ENCODE measurements at regions not wholly inside any gene's neighbourhood (a gene's known extent, or its start where the extent isn't known, plus 50 kb on each side); places are given as distances from the start of the nearest gene placed in this dataset.

GRCh38 chr22:22825213-22825593, 62.4 kb upstream of the IGLL5 start:
- DNase-seq = no peak

GRCh38 chr22:22827187-22827939, 60.3 kb upstream of the IGLL5 start:
- DNase-seq = no peak

GRCh38 chr22:22830193-22830592, 57.4 kb upstream of the IGLL5 start:
- no peak for DNase-seq

GRCh38 chr22:22830957-22831688, 56.5 kb upstream of the IGLL5 start:
- DNase-seq = no peak

GRCh38 chr22:22833059-22833458, 54.6 kb upstream of the IGLL5 start:
- DNase-seq = no peak

GRCh38 chr22:22833488-22833887, 54.1 kb upstream of the IGLL5 start:
- no peak for DNase-seq

- no peak for DNase-seq
Measured at GRCh38 chr22:22834204-22834603, 53.4 kb upstream of the IGLL5 start.

GRCh38 chr22:22834783-22835182, 52.8 kb upstream of the IGLL5 start:
- no peak for DNase-seq

GRCh38 chr22:22835242-22835641, 52.4 kb upstream of the IGLL5 start:
- DNase-seq = no peak

- no peak for DNase-seq
Measured at GRCh38 chr22:22835771-22836291, 51.8 kb upstream of the IGLL5 start.

- DNase-seq = no peak
Measured at GRCh38 chr22:22836635-22837034, 51.0 kb upstream of the IGLL5 start.
